NCI-H2227 (cell line): ENCODE measurements at regions not wholly inside any gene's neighbourhood (a gene's known extent, or its start where the extent isn't known, plus 50 kb on each side); places are given as distances from the start of the nearest gene placed in this dataset.
"Not testable (repeated sequence)": the region's sequence is repeated elsewhere in the genome, so short reads cannot be mapped to it uniquely, and the experiment has no call there.

Experiments used
- DNase-seq: peaks from one replicate; lab custom pipeline; 2025; ENCODE audit not compliant: unreplicated experiment; lab: John Stamatoyannopoulos, UW

GRCh38 chr16:65713181-65713808, 591.4 kb upstream of the CDH11 start:
- DNase-seq, result no peak

DNA sequence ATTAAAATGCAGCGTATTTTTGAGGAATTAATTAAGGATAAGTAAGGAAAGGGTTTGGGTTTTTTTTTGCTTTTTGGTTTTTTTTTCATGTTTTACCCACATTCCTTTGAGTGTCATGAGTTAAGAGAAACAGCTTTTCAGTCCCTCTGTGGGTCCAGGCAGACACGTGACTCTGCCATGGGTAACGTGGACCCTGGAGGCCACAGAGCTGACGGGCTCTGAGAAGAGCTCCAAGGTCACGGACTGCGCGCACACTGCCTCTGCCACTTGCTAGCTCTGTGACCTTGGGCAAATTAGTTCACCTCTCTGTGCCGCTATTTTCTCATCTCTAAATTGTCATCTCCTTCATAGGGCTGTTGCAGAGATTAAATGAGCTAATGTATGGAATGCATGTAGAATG, 588.2 kb upstream of the CDH11 start:
- no peak for DNase-seq

DNA sequence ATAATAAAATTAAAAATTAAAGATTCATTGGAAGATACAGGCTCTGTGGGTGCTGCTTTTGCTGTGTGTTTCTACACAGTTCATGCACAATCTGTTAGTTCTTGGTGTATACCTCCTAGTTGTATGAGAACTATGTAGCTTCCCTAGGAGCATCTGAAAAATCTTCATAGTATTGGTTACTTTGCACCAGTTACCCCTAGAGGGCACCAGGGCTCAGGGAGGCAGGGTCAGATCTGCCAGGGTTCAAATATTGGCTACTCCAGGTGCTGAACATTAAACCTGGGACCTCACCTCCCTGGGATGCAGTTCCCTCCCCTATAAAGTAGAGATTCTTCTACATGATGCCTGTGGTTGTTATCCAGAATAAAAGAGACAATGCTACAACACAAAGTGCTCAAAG, 583.0 kb upstream of the CDH11 start:
- no peak for DNase-seq

DNA sequence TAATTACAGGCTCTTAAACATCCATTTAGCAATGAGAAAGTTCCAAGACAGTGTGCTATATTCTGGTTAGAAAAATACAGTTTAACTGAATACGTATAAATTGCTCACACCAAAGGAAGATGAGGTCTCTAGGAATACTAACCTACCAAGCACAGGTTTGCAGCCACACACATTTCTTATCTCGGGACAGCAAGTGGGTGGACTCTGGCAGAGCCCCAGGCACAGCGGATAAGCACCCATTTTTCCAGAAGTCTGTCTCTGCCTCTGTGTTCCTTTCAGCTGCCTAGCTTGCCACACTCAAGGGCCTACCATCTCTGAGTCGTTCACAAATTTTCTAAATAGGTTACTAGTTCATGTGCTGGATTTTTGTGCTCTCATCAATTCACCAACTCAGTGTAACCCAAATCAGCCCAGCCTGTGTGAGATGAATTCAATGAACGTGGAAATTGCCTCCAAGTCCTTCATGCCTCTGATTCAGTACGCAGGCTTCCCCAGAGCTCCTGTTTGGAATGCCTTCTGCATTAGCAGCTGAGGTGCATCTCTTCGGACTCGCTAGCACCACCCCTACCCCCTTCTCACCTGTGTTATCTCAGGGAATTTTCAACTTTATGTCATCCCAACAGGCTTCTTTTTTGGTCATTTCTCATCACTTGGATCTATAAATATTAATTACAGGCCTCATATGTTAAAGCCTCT, 581.0 kb upstream of the CDH11 start:
- no peak for DNase-seq

DNA sequence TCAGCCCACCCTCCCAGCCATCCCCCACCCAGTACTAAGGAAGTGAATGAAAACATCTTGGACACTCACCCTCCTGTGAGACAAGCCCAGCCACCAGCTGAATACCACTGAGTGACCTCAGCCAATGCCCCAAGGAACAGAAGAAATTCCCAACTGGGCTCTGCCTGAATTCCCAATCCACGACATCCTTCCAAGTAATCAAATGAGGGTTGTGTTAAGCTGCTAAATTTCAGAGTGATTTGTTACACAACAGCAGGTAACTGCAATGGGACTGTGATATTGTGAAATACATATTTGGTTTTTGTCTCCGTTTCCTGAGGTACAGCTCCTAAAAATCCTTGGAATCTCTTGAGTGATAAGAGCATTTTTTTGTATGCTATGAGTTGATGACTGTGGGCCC, 578.7 kb upstream of the CDH11 start:
- DNase-seq, result no peak

DNA sequence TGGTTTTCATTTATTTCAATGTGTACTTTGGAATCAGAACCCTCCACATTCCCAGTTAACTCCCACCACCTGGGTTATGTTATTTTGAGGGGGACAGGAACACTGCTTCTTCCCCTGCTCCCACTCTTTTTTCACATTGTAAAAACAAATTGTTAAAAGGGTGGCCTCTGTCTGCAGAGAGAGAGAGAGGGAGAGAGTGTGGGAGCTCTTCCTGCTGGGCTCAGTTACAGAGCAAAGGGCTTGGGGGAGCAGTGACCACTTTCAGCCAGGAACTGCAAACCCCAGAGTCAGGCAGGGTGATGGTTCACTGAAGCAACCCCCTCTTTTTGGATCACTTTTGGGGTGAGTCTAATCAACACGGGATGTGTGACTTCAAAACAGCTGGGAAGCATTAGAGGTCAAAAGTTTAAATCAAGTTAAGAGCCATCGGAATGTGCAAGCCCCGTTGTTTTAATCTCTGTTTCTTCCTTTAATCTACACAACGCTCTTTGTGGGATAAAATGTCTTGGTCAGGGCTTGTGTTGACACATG, 577.0 kb upstream of the CDH11 start:
- no peak for DNase-seq

DNA sequence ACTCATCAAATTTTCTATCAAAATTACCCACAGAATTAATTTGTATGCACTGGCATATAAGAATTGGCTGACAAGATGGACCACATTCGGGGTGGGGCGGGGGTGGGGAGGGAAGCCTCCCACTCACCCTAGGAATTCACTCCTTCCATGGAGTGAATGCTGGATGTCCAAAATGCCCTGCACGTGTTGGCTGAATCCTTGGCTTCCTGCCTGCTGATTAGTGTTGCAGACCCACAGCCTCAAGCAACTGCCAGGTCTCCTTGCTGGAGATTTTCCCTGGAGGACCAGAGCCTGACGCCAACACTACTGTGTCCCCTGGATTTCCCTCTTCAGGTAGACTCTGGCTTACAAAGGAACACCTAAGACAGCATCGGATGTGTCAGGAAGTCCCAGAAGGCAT, 575.7 kb upstream of the CDH11 start:
- DNase-seq, result no peak

DNA sequence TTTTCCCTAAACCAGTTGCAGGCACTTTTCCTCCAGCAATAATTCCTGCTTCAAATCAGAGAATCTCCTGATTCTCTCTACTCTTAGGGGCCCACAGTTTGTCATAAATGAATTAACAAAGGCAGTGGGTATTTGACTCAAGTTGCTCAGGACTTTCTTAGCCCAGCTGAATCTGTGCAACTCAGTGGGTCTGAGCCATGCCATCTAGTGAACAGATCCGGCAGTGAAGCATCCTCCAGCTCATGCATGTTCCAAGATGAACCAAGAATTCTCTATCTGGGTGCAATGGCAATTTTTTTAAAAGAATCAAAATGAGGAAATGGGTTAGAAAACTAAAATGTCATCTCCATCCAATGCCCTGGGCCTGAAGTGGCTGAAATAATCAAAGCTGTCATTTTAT, 575.2 kb upstream of the CDH11 start:
- no peak for DNase-seq

GRCh38 chr16:65691846-65692245, 570.0 kb upstream of the CDH11 start:
- not testable (repeated sequence) for DNase-seq

GRCh38 chr16:65689726-65690125, 567.9 kb upstream of the CDH11 start:
- no peak for DNase-seq

DNA sequence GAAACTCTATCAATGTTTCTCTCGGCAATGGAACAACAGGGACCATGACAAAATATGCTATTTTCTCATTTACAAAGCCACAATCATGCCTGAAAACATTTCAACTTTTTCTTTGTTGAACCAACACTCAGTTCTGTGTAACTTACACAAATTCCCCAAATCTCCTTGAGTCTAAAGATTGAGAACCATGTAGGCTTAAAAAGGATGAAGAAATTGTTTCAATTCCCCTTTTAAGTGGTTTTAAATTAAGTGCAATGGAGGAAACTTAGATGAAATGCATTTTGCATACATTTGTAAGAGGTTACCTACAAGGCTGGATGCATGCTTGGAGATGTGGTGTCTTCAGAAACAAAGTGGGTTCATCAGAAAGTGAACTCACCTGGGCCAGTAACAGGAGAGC, 566.4 kb upstream of the CDH11 start:
- no peak for DNase-seq

GRCh38 chr16:65684230-65684629, 562.4 kb upstream of the CDH11 start:
- no peak for DNase-seq

DNA sequence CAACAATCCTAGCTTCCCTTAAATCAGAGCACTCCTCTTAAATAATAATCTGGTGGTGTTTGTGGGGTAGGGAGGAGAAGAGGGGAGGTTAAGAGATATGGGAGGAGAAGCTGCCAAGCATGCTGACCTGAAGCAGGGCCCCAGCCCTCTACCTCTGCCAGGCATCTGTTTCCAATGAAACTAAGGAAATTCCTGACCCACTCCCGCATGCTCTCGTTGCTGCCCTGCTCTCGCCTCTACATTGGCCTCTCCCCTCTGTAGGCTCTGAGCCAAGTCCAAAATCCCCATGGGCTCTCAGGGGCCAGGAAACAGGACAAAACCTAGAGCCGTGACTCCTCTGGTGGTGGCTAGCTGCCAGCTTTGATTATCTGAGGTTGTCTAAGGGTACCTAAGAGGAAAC, 559.5 kb upstream of the CDH11 start:
- no peak for DNase-seq

DNA sequence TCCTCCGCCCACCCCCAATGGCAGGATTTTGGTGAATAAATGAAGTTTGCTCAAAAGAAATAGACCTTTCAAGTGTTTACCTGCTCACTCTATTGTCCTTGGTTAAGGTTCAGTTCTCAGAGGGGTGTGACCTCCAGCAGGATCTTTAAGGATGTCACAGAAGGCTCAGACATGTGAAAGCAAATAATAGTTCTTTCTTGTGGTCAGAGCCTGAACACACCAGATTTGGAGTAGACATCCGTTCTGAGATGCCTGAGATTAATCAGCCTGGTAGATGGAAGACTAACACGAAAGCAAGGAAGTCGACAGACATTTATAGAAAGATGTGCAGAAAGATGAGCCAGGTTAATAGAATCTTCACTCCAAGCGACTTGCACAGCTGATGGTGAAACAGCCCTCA, 557.9 kb upstream of the CDH11 start:
- no peak for DNase-seq

- no peak for DNase-seq
These were observed 553.3 kb upstream of the CDH11 start for GRCh38 chr16:65675161-65675560.

- DNase-seq, result no peak
These were observed 551.1 kb upstream of the CDH11 start for GRCh38 chr16:65672960-65673359.

GRCh38 chr16:65671071-65671470, 549.2 kb upstream of the CDH11 start:
- DNase-seq, result no peak

- DNase-seq, result no peak
These were observed 546.3 kb upstream of the CDH11 start for GRCh38 chr16:65668064-65668595.

DNA sequence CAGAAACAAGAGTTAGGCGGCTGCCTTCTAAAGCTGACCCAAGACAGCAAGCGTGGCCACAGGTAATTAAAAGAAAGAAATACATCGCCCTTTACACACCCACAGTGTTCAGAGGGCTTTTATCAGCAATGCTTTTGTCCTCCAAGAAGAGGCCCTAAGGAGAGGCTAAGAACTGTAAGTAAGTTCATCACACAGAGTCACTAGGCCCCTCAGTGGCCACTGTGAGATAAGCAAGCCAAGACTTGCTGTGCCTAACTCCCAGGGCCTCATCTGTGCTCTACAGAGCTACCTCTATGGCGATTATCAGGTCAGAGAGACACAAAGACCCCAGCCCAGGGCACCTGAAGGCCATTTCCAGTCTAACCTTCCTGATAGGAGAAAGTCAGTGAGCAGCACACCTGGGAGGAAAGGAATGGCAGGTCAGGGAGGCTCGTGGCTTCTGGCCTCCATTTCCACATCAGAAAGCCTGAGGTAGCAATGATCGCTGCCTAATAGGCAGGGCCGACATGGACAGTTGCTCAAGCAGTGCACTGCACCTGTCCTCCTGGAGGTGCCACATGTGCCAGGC, 545.2 kb upstream of the CDH11 start:
- no peak for DNase-seq

DNA sequence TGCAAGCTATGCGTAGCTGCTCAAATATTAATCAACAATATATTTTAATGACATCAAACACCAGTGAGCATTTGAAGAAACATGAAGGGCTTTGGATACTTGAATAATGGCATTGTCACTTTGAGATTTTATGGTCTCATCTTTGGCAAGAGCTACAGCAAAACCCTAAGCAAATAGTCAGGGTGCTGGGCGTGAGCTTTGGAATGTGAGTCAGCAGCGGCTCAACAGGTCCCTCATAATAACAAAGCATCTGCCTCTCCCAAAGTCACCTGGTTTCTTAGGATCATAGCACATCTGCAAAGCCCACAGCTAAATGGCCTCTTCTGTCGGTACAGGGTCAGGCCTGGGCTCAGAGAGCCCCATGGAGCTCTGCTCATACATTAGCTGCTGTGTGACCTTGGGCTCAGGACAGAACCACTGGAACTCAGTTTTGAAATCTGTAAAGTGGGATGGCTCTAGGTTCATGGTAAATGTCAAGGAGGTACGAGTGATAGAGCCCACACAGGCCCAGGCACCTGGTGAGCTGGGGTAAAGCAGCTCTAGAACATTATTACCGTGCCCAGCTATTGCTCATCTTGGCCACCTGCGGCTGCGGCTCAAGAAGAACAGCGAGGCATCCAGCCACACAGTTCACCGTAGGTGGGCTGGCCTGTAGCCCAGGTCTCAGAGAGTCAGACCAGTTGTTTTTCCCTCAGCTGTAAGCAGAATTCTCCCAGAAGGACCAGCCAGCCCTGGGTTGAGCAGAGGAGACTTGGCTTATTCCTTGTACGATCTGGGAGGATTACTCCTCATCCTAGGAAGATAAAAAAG, 544.5 kb upstream of the CDH11 start:
- DNase-seq, result no peak

DNA sequence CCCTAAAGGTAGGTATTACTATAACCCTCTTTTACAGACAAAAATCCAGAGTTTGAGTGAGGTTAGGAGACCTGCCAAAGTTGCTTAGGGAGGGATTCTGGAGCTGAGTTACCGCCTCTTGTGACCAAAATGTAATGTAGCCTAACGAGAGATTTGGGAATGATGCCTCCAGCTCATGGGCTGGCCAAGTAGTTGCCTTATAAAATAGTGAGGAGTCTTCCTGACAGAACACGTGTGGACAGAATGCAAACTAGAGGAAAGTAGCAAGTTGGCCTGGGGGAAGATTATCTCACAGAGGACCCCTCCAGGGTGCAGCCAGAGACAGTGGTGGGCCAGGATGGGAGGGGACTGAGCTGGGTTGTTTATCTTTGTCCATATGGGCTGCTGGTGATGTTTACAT, 543.7 kb upstream of the CDH11 start:
- DNase-seq, result no peak
